ENCODE measurements at regions not wholly inside any gene's neighbourhood (a gene's known extent, or its start where the extent isn't known, plus 50 kb on each side); places are given as distances from the start of the nearest gene placed in this dataset.

DNA sequence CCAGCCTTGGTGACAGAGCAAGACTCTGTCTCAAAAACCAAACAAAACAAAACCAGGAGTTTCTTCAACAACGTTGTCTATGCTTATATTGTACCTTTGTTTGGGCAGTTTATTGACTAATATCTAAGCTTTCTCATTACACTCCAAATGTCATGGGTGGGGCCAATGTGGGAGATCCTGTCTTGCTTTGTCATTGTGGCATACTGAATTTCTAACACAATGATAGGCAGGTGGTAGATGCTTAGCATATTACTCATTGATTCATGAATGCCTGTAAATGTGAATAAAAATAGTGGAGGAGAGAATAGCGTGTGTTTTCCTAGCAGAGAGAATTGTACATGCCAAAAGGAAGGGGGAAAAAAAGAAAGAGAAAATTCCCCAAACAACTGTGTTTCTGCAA, 802.5 kb upstream of the EEF2KMT start:
- DNase-seq (ENCODE audit: low spot score) = no peak

DNA sequence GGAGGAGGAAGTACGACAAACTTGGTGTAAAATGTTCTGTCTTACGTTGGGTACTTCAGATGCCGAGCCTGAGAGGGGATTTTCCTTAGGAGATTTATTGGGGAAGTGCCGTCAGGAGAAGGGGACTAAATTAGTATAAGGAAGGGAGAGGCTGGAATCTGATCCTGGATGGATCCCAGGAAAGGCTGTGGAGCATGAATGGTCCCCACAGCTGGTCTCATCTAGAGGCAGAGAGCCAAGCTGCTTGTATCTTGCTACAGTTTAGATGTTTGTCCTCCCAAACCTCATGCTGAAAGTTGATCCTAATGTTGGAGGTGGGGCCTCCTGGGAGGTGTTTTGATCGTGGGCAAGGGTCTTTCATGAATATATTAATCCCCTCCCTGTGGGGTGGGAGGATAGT, 798.4 kb upstream of the EEF2KMT start:
- no peak for DNase-seq (ENCODE audit: low spot score)

DNA sequence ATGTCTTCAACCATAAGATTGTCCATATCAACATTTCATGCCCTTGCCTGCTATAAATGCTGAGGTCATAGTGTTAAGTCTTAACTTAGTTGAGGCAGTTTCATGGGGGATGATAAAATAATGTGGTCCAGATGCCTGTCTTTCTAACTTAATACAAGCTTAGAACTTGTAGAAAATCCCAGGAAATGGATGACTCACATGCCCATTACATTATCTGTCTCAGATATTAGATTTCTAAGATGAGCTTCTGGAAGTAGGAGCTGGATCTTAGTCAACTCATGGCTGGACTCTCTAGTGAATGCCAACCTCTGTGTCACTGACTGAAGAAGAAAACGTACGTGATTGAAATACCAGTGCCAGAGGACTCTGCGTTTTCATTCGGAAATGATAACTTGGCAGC, 797.5 kb upstream of the EEF2KMT start:
- no peak for DNase-seq (ENCODE audit: low spot score)

DNA sequence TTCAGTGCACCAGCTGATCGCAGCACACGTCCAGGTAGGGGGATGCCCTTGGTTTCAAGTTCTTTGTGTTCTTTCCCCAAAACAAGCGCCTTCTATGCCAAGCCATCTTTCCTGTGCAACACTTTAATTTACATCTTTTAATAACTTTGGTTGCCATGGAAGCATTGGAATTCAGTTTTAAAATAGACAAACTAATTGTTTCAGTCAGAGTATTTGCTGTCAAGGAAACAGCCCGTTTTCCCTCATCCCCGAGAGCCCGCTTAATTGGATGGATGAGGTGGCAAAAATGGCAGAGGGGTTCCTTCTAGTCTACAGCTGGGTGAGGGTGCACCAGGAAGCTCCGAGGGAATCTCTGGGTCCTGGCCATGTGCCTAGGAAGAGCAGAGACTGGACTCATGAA, 793.7 kb upstream of the EEF2KMT start:
- DNase-seq (ENCODE audit: low spot score) = no peak

DNA sequence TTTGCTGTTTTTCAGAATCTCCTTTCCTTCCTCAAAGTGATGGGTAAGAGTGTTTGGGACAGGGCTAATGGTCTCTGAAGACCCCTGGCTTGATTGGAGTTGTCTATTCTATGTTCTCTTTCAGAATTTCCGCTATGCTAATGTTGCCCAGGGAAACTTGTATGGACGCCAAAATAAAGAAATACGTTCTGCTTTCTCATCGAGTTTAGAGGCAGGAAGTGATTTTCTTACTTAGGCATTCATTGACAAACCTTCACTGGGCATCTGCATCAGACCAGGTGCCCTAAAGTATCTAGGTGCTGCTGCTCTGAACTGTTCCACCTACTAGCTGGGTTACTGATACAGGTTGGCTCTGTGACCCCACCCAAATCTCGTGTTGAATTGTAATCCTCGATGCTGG, 787.9 kb upstream of the EEF2KMT start:
- DNase-seq (ENCODE audit: low spot score) = no peak

DNA sequence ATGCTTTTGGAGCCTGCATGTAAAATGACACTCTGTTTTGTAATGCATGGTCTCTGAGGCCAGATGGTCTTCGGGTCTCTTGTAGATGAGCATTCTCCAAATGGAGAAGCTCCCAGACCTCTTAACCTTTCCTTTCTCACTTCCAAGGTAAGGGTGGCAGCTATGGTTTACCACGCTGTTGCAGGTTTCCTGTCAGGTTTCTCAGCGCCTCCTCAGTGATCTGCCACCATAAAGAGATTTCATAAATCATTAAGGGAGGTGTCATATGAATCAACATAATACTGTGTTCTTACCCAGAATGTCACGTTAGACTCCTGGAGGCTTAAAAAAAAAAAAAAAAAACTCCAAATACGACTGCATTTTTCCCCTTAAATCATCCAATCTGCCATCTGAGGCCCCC, 787.4 kb upstream of the EEF2KMT start:
- DNase-seq (ENCODE audit: low spot score) = no peak

DNA sequence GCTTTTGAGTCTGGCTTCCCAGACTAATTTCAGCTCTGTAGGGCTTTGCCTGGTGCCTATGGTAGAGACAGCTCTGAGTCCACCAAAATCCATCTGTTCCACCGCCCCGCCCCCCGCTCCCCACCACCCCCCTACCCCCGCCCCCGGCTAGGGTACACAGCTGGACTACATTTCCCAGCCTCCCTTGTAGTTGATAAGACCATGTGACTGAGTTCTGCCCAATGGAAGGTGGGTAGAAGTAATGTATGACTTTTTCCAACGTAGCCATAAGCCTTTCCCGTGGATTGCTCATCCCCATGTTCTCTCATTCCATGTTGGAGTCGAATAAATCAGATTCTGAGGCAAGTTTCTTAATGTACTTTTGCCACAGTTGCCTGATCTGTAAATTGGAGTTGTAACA, 786.7 kb upstream of the EEF2KMT start:
- DNase-seq (ENCODE audit: low spot score) = no peak

DNA sequence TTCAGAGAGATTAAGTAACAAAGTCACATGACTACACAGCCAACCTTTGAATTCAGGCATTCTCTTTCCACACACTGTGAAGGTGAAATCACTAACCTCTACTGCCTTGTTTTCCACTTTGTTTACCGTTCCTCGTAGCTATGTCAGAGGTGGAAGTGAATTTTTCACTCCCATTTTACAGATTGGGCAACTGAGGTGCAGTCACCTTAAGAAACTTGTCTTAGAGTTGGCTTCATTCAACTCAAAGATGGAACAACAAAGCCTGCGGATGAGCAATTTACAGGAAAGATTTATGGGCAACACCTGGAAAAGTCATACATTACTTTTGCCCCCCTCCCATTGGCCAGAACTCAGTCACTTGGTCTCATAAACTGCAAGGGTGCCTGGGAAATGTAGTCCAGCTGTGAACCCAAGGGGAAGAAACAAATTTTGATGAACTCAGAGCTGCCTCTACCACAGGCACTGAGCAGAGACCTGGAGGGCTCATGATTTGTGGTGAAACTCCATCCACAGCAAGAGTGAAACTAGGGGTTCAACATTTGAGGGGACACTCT, 784.6 kb upstream of the EEF2KMT start:
- no peak for DNase-seq (ENCODE audit: low spot score)

DNA sequence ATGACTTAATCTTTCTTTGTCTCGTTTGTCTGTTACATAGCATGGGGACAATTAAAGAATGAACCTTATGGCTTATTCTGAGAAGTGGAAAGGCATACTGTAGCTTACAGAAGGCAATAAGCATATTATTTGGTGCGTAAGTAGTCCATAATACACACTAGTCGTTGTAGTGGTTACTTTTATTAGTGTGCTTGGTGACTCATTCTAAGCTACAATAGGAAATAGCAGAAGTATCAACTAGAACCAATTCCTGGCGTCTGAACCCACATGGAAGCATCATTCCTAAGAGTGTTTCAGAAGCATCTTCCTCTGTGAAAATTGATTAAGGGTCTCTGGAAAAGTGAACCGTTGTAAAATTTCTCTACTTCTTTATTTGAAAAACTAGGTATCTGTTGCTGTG, 777.8 kb upstream of the EEF2KMT start:
- no peak for DNase-seq (ENCODE audit: low spot score)

DNA sequence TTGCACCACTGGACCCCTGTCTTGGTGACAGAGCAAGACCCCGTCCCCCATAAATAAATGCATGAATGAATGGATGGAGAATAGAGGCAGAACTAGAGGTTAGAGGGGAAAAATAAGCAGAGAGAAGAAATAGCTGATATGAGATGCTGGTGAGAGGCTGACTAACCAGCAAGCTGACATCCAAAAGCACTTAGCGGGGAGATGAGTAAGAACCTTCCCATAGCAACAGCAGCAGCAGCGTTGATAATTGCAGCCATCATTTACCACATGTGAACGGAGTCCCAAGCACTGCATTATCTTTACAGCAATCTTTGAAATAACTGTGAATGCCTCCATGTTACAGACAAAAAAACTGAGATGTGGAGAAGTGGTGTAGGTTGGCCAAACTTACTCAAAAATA, 777.3 kb upstream of the EEF2KMT start:
- DNase-seq (ENCODE audit: low spot score) = no peak

DNA sequence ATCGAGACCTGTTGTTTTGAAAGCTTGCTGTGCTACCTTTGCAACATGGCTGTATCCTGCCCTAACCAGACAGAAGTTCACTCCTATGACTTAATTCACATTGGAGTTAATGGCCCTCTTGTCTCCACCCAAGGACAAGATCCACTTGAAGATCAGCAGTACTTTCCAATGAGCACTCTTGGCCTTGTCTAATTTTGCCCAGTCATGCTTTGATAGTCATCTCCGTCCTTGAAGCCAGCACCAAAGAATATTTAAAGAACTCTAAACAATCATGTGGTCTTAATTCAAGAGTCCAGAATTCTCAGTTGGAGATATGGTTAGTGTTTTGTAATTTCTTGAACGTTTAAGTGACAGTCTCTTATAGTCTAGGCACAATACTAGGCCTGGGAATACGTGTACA, 775.6 kb upstream of the EEF2KMT start:
- no peak for DNase-seq (ENCODE audit: low spot score)

DNA sequence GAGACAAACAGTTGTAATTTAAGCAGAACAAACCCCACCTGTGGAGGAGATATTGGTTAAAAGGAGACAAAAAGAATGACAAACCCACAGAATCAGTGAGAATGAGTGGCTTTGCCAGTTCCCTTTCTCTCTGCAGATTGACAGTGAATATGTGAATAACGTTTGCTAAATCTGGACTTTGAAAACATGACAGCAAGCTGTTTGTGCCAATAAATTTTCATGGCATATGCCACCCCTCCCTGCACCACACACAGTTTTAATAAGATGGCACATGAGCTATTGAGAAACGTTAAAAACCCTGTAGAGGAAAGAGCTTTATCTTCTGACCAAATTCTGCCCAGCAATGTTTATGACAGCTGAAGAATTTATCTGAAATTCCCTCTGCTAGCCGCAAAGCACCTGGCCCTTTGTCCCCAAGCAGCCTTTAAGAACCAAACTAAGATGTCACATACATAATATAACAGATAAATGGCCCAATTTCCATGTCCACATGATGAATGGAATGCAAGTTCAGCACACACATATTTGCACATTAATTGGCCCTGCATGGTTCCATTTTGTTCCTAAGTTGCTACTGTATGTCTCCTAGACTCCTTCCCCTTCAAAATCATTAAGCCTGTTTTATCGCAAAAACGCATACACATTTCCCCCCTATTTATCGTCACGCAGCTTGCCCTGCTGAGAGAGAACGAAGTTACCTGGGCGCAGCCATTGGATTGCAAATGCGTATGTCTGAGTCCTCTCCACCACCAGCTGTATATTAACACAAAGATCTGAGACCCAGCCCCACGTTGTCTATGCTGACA, 773.5 kb upstream of the EEF2KMT start:
- no peak for DNase-seq (ENCODE audit: low spot score)

DNA sequence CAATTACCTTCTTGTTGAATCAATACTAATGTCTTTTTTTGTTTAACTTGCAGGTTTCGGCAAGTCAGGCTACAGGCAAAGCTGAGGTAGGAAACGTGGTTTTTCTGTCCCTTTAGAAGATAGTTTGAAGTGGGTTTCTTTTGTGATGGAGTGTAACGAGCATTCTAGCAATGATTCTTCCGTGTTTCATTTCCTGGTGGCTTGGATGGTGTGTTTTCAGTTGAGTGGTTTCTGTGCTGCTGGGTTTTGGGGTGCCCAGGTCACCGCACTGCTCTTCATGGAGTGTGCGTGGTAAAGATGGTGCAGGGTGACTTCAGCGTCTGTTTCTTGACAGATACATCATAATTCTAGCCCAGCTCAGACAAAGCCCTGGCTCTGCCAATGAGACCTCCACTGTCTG, 769.7 kb upstream of the EEF2KMT start:
- DNase-seq (ENCODE audit: low spot score) = no peak

DNA sequence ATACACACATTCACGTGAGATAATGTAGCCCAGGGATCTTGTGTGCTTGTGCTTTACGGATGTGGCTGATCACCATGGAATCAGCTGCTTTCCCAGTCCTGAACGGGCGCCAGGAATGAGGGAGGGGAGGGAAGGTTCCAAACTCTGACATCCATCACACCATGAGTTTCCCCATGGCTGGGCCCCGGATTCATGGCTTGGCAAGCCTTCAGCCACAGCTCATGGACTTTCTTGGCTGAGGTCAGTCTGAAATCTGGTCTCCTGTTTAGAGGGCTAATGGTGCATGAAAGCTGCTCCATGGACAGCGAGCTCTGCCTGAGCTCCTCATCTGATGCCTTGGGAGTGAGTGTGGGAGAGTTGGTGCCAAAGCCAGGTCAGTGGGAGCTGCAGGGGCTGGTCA, 767.6 kb upstream of the EEF2KMT start:
- DNase-seq (ENCODE audit: low spot score) = no peak

DNA sequence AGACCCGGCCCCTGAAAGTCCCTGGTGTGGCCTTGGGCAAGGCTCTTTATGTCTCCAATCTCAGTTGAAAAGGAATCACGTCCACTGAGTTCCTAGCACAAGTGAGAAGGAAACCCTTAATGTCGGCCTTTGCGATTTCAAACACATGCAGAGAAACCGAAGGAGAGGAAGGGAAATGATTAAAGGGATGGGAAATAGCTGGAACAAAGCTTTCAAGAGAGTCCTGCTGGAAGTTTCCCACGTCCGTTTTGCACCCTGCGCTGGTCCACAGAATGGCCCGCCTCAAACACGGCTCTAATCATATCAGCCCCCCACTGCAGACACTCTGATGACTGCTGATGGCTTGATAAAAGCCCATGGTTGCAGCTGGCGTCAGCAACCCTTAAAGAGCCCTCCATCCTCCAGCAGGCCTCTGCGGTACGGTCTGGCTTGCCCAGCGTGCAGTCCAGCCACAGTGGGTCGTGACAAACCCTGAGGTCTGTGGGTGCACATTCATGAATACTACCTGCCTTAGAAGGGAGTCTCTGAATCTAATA, 765.5 kb upstream of the EEF2KMT start:
- DNase-seq (ENCODE audit: low spot score) = no peak

DNA sequence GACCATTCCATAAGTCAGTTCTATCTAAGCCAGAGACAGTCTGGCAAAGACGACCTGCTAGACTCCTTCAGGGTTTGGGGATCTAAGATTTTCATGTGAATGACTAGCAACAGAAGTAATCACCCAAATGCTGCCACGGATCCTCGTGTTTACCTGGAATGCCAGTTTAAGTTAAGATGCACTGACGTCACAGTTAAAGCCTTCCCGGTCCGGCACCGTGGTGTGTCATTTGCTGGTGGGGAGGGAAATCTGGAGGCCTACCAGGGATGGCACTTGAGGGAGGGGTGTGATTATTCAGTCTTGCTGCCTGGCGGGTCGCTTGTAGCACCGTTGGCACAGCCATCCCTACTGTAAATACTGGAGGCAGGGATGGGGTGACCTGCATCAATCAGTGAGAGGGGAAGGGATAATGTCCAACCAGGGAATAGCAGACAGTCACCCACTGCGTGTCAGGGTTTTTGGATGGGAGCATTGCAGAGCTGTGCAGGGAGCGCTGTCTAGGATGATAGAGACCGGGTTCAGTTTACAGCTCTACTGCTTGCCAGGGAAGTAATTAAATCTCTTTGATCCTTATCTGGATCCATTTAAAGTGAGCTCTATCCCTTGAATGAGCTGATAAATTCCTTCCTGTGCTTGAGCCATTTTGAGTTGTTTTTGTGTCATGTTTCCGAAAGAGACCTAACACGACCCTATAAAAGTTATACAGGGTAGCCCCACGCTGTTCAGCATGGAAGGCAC, 764.7 kb upstream of the EEF2KMT start:
- DNase-seq (ENCODE audit: low spot score) = no peak

DNA sequence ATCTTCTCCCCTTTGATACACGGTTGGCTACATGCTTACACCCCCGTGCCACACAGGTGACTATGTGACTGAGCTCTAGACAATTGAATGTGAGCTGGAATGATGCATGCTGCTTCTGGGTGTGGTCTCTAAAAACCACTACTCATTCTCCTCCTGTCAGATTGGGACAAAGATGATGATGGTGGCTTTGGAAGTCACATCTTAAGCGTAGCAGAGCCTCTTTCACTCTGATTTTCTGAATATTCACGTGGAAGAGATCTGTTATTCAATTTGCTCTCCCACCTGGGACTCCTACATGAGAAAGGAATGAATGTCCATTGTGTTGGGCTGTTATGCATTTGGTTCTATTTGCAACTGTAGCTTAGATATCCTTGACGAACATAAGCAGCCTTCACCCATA, 763.6 kb upstream of the EEF2KMT start:
- no peak for DNase-seq (ENCODE audit: low spot score)

DNA sequence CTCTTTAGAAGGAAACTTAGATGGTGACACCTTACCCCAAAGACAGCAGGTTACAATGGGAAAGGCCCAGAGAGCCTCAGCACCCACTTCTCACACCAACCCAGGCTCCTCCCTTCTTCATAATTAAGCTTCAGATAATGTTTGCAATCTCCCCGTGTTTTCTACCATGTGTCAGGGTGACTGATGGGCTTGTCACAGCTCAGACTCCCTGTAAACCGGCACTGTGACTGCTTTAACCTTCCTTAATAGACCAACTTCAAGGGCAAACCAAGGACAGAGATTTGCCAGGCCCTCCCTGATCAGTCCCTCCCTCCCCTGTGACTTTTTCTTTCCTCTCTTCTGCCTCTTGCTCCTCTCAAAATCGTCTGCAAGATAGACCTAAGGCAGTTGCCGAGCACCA, 760.6 kb upstream of the EEF2KMT start:
- DNase-seq (ENCODE audit: low spot score) = no peak

DNA sequence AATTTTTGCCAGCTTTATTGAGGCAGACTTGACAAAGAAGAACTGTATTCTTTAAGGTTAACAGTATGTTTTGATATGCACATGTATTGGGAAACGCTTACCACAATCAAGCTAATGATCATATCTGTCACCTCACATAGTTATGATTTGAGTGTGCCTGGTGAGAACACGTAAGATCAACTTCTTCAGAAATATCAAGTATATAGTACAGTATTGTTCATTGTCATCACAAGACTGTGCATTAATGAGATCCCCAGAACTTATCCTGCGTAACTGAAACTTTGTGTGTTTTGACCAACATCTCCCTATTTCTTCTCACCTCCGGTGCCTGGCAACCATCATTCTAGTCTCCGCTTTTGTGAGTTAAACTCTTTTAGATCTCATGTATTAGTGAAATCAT, 756.4 kb upstream of the EEF2KMT start:
- no peak for DNase-seq (ENCODE audit: low spot score)

DNA sequence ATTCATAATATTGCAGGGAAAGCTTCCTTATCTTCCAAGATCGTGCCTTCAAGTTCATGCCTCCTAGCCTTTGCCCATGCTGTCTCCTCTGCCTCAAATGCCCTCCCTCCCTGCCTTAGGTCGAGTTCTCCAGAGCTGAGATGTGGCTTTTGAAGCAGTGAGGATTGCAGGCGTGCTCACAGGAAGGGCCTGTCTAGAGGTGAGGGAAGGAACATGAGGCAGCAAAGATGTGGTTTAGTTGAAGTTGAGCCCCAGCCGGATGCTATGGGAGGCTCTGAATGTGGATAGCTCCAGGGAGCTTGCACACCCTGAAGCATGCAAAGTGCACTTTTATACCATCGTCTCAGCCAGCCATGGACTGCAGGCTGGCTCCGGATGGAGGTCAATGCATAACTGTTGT, 754.6 kb upstream of the EEF2KMT start:
- DNase-seq (ENCODE audit: low spot score) = no peak

DNA sequence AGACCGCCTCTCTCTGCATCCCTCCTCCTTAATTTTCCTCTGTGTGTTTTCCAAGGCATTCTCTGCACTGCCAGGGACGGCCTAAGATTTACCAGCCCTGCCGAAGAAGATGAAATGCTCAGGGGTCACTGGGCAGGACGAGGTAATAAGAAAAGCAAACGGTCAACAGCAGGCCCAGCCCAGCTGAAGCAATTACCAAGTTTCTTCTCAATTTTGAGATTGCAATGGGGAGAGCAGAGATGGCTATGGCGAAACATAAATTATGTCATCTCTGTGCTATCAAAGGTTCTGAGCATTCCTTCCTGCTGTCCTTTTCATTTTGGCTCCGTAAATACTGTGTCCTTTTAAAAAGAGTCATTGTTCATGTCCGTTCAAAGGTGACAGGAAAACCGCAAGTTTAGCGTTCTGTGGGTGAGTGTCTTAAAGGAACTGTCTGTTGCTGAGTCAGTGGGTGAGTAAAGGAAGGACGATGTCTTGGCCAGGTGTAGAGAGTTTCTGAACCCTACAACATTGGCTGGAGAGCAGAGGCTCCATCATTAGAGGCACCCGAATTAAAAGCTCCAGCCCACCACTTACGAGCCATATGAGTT, 753.9 kb upstream of the EEF2KMT start:
- DNase-seq (ENCODE audit: low spot score) = no peak

DNA sequence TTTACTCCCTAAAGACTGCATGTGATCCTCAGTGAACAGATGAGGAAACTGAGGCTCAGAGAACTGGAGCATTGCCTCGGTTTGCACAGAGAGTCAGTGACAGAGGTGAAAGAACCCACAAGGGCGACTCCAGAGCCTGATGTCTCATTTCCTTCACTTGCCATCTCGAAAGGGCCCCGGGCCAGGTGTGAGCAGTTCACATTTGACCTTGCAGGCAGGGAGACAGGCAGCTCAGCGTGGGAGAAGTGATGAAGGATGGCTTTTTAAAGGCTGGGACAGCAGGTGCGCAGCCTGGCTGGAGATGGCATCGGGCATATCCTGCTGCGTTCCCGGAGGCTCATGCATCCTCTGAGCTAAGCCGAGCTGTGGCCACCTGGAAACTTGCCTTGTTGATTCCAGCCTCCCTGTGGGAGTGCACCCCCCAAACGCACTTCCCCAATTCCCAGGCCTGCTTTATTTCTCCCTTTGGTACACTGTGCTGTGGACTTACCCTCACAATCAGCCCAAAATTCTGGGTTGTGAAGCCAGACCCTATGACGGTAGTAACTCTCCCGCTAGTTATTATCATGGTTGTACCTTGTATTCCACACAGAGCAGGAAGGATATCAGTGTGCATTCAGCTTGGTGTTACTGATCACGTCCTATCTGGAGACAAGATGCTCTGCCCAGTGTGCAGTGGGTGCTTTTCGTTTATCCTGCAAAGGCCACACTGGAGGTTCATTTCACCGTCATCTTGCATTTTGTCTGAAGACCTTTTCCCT, 753.2 kb upstream of the EEF2KMT start:
- no peak for DNase-seq (ENCODE audit: low spot score)

All from CD4-positive, alpha-beta T cell treated with Interleukin-15 for 4 hours (primary cell).